Peyer's patch (tissue), 4 donors: ENCODE measurements at regions not wholly inside any gene's neighbourhood (a gene's known extent, or its start where the extent isn't known, plus 50 kb on each side); places are given as distances from the start of the nearest gene placed in this dataset.

Experiments used
- CTCF ChIP-seq, 6 experiments: fragments of 450-650 bp in 4 of 6; fragments of 200-600 bp in 2 of 6; sonication (generic) in 1 of 6; IDR thresholded peaks; one replicate each; pipeline ENCODE4 v1.5.1; 2017 to 2019; ENCODE audit warnings: antibody characterized with exemption in 6 of 6, mild to moderate bottlenecking in 3 of 6, moderate library complexity in 1 of 6
- POLR2A ChIP-seq, 2 donors: fragments of 450-650 bp; IDR thresholded peaks; one replicate each; pipeline ENCODE4 v1.5.1; 2017; ENCODE audit warnings: antibody characterized with exemption in 2 of 2, mild to moderate bottlenecking in 2 of 2, moderate library complexity in 2 of 2

DNA sequence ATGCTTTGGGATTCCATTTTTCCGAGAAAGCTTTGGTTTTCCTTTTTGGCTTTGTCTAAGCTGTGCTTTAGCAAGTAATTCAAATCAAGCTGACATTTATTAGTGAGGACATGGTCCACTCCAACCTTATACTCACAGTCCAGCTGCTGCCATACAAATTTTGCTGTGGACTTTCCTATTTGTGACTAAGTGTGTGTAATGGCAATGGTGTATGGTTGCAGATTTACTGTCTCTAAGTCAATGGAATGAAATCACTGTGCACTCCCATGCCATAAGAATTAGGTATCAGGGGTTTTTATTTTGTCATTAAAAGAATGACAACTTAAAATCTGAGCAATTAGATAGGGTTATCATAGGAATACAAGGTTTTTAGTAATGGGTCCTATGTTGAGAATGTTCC lies 530.0 kb downstream of the CCDC171 start:
- no peak for TF ChIP-seq CTCF (IDR thresholded peaks at IDR 0.05)
- no peak for TF ChIP-seq POLR2A (IDR thresholded peaks at IDR 0.05)
